HS-27A (cell line): ENCODE measurements at regions not wholly inside any gene's neighbourhood (a gene's known extent, or its start where the extent isn't known, plus 50 kb on each side); places are given as distances from the start of the nearest gene placed in this dataset.

Source experiments
- DNase-seq: peaks from one replicate; pipeline ENCODE4 v3.0.0-alpha.2; 2012; ENCODE audit warnings: low read depth, missing footprints

GRCh38 chr22:48198489-48199459 lies 1436.3 kb downstream of the TBC1D22A start:
- DNase-seq: no peak

GRCh38 chr22:48197189-48197690 lies 1434.8 kb downstream of the TBC1D22A start:
- DNase-seq: no peak

DNA sequence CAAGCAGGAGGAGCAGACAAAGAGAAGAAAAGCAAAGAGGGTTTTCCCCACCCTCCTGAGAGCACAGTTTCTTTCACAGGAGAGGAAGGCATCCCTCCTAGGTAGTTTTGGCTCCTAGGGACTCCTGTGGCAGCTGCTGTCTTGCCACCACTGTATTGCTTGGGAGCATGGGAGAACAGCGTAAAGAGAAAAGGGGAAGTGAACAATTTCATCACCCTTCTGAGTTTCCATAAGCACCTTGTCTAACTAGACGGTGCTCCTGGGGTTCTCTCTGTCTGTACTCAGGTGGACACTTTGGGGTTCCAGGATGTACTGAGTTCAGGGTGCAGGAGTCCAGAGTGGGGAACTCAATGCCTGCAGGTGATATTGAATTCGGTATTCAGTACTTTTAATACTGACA lies 1430.5 kb downstream of the TBC1D22A start:
- no peak for DNase-seq

DNA sequence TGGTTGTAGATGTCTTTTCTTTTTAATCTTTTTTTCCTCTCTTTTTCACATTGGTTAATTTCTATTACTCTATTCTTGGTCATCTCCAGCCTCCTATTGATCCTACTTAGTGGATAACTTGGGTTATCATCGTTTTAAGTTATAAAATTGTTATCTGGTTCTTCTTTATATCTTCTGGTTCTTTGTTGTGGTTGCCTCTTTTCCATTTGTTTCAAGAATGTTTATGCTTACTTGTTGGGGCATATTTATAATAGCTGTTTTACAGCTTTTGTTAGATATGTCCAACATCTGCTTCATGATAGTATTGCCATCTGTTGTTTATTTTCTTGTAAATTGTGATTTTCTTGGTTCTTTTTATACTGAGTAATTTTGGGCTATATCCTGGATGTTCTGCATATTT lies 1429.6 kb downstream of the TBC1D22A start:
- DNase-seq: no peak

DNA sequence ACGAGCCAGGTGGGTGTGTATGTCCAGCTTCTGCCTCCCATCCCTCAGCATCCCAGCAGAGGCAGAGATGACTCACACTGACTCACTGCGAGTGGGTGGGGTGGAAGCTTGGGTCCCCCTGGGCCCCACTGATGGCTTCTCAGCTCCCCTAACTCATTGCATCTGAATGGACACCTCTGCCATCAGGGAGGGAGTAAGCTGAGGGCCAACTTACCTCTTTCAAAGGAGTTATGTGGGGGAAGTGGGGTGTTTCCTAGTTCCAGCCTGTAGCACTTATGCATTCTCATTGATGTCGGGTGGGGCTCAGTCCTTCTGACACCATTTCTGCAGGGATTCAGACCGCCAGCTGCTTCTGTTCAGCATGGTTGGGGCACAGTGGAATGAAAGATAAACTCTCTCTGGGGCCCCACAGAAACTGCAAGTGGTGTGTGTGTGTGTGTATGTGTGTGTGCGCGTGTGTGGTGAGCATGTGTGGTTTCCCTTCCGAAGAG lies 1425.8 kb downstream of the TBC1D22A start:
- DNase-seq: no peak

GRCh38 chr22:48187356-48187755 lies 1424.9 kb downstream of the TBC1D22A start:
- DNase-seq: no peak

DNA sequence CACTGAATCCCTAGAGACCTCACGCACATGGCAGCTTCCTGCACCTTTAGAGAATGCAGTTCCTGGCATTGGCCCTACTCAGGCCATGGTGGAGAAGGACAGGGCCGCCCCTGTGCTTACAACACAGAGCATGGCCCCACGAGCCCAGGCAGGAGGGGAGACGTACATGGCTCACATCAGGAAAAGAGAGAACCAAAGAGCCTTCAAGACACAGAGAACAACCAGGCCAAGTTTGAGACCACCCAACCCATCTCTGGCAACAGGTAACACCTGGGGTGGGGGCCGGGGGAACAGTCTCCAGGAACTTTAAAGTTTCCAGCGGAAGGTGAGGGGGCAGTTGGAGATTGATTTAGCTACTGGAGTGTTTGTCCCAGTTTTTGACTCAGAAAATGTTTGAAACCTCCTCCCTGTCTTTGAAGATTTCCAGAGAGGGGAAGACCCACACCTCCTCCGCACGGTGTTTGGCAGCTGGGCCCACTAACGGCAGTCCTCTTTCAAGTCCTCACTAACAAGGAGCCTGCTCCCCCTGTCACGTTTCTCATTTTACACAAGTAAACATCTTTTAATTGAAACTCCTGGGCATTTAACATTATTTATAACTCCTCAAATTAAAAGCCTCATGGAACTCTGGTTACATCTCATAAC lies 1423.8 kb downstream of the TBC1D22A start:
- DNase-seq: no peak

- DNase-seq: no peak
Measured at GRCh38 chr22:48185071-48186055, 1422.9 kb downstream of the TBC1D22A start.

GRCh38 chr22:48182846-48183805 lies 1420.7 kb downstream of the TBC1D22A start:
- DNase-seq: no peak

DNA sequence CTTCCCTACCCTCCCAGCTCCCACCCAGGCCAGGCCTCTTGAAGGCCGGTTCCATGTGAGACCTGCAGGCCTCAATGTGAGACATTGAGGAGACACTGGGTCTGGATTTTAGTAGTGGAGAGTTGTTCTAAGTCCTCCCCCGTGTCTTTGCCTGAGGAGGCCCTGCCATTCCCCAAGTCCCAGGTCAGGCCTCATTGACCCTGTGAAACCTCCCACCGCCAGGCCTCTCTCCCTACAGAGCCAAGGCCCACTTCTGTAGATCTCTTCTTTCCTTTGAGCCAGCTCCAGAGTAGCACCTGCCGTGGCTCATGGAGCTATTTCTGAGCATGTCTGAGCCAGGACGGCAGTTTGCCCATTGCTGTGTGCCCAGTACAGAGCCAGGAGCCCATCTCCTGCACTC lies 1419.6 kb downstream of the TBC1D22A start:
- no peak for DNase-seq

DNA sequence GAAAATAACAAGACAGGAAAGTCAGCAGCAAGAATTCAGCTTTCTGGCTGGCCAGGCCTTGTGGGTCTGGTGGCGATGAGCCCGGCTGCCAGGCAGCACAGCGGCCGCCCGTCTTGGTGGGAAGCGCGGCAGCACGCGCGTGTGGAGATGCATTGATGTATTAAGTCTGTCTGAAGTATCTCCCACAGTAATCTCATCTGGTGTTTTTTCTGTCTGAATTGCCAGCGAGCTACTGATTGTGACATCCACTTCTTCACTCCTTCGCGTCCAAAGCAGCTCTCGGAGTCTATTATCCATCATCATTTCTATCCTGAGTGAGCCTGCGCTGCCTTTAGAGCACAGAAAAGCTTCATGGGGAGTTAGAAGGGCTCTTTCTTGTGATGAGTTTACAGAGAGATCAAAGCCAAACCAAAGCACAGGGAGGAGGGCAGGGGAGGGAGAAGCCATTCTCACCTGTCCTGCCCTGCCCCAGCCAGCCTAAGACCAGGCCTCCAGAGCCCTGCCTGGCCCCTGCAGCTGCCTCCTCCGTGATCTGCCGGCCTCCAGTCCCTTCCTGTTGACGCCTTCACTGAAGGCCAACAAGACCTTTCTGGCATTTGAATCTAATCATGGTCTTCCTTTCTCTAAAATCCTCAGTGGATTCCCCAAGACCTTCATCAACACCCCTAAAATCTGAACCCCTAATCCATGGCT lies 1419.0 kb downstream of the TBC1D22A start:
- no peak for DNase-seq

DNA sequence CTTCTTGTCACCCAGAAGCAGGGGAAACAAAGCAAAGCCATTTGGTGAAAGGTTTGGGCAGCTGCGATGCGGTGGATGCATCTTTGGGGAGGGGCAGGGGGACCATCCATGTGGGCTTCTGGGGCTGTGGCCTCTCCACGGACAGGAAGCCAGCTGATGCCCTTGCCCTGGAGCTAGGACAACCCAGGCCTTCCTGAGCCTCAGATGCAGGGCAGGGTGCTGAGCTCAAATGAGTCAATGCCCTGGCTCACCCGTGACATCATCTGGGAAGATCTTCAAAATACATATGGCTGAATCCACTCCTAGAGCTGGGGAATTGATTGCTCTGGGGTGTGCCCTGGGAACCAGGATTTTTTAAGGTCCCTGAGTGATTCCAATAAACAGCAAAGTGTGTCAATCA lies 1418.2 kb downstream of the TBC1D22A start:
- DNase-seq: no peak

DNA sequence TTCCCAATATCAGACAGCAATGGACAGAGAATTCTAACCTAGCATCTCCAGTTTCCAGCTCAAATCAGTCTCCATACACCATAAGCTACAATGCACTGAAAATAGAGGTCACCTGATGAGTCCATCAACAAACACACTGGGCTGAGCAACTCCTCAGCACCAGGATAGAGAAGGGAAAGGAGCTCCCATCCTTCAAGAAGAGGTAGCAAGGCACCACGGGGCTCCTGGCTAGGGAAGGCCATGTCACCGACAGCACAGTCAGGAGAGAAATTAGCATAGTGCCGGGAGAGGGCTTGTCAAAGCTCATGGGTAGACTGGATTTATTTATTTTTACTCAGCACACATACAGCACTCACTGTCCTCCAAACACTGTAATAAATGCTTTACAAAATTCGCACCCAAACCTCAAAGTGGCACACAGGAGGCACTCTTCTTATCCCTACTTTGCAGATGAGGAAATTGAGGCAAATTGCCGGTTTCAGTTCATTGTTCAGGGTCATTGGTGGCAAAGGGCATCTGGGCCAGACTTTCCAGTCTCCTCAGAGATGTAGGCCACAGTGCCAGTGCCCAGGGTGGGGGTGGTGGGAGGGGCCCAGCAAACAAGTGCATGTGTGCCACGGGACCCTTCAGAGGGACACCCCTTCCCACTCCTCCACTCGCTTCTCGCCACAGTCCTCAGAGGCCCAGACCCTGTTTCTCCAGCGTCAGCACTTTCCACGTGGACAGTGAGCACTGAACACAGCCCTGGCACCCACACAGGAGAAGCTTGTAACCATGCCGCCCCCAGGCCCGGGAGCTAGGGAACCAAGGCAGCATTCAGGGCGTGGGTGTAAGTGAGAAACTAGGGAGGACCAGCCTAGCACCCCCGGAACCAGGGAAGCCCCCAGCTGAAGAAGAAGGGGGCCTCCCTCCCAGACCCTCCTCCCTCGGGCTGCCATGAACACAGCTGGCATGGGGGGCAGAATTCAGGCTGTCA lies 1417.4 kb downstream of the TBC1D22A start:
- DNase-seq: no peak

DNA sequence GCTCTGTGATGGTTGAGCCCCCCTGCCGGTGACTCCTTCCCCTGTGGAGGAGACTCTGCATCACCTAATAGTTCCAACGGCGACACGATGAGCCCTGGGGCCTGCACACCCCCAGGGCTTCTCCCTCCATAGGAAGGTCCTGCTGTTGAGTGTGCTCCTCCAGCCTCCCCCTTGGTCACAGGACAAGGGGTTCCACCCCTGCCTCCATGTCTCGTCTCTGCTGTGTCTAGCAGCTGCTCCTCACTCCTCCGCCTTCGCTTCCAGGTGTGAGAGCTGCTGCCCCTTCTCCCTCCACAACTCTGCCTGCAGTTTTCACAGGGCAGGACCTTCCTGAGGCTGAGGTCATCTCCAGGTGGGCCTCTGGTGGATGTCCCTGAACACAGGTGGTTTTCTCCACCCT lies 1416.1 kb downstream of the TBC1D22A start:
- no peak for DNase-seq

GRCh38 chr22:48177631-48178030 lies 1415.2 kb downstream of the TBC1D22A start:
- no peak for DNase-seq

DNA sequence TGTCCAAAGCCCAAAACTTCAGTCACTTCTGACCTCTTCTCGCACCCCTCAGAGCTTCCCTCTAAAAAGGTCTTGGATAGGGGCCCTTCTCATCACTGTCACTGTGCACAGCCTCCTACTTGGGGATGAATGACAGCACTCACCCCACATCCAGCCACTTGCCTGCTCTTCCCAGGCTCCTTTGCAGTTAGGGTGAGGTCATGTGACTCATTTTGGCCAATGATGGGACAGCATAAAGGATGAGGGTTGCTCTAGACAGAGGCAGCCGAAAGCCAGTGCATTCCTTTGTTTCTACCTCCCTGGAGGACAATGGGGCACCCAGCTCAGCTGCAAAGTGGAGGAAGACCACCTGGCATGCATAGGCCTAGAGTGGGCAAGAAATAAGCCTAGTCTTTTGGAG lies 1413.3 kb downstream of the TBC1D22A start:
- no peak for DNase-seq

DNA sequence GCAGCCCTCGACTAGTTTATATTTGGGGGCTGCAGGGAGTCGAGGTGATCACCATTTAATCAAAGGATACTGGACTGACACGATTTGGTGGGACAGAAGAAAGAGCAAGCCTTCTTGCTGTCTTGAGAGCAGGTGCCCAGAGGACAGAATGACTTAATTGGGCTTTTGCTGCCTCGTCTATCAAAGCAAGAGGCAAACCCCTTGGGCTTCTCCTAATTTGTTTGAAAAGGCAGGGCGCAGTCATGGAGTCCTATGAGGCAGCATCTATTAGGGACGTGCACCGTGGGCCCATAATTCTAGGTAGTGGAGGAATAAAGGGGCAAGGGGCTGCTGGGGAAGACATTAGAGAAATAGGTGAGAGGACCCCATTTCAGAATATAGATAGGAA lies 1411.3 kb downstream of the TBC1D22A start:
- DNase-seq: no peak

- DNase-seq: no peak
Measured at GRCh38 chr22:48173061-48173772, 1410.8 kb downstream of the TBC1D22A start.
